ENCODE measurements at regions not wholly inside any gene's neighbourhood (a gene's known extent, or its start where the extent isn't known, plus 50 kb on each side); places are given as distances from the start of the nearest gene placed in this dataset.
A peak's percentile ranks its signal among the peaks of the same experiment; 100 is the strongest.
"Not testable (repeated sequence)": the region's sequence is repeated elsewhere in the genome, so short reads cannot be mapped to it uniquely, and the experiment has no call there.

GRCh38 chr17:43345515-43345914 is 53.3 kb upstream of the ARL4D start:
- H3K27ac ChIP-seq; DNase-seq (ENCODE audit: low read depth, low spot score); H3K36me3 ChIP-seq (ENCODE audit: insufficient read depth, low read length); H3K9me3 ChIP-seq (ENCODE audit: low read depth, low read length); H3K9ac ChIP-seq (ENCODE audit: insufficient read length); H3K4me3 ChIP-seq: not testable (repeated sequence)

GRCh38 chr17:43344685-43345084 is 54.1 kb upstream of the ARL4D start:
- DNase-seq (ENCODE audit: low read depth, low spot score), result no peak

GRCh38 chr17:43342589-43342890 is 56.3 kb upstream of the ARL4D start:
- Histone ChIP-seq H3K27ac (no peak overlapping the region), H3K9ac (ENCODE audit: insufficient read length) (no peak overlapping the region)

More at GRCh38 chr17:43344685-43345084, 54.1 kb upstream of the ARL4D start:
- Histone ChIP-seq H3K4me3 (no peak overlapping the region), H3K9me3 (ENCODE audit: low read depth, low read length) (0 out of 2 replicates have a peak, but pooled peaks cover 2% of the 10 kb centered on the region), H3K36me3 (ENCODE audit: insufficient read depth, low read length) (no peaks in the 10 kb centered on the region), H3K9ac (ENCODE audit: insufficient read length) (no peak overlapping the region), H3K27ac (no peak overlapping the region)
- TF ChIP-seq EZH2 (IDR thresholded peaks at IDR 0.05), result no peak
- no peak for TF ChIP-seq FOXP2 (optimal IDR thresholded peaks at IDR 0.05; ENCODE audit: control extremely low read depth, extremely low read length, insufficient read depth)
- TF ChIP-seq POLR2AphosphoS5 (IDR thresholded peaks at IDR 0.05; ENCODE audit: borderline replicate concordance, low read depth, low read length), result no peak

GRCh38 chr17:43341715-43342588 is 56.8 kb upstream of the ARL4D start:
- H3K9ac ChIP-seq (ENCODE audit: insufficient read length), result no peak overlapping the region
- H3K4me3 ChIP-seq, result no peak overlapping the region
- no peaks in the 10 kb centered on the region for H3K36me3 ChIP-seq (ENCODE audit: insufficient read depth, low read length)
- H3K9me3 ChIP-seq (ENCODE audit: low read depth, low read length), result no peaks in the 10 kb centered on the region
- TF ChIP-seq POLR2AphosphoS5 (IDR thresholded peaks at IDR 0.05; ENCODE audit: borderline replicate concordance, low read depth, low read length) (no peak), EZH2 (IDR thresholded peaks at IDR 0.05) (no peak), FOXP2 (optimal IDR thresholded peaks at IDR 0.05; ENCODE audit: control extremely low read depth, extremely low read length, insufficient read depth) (no peak)
- no peak overlapping the region for H3K27ac ChIP-seq
- DNase-seq (ENCODE audit: low read depth, low spot score), result no peak

More at GRCh38 chr17:43342589-43342890, 56.3 kb upstream of the ARL4D start:
- no peak for TF ChIP-seq POLR2AphosphoS5 (IDR thresholded peaks at IDR 0.05; ENCODE audit: borderline replicate concordance, low read depth, low read length)
- TF ChIP-seq FOXP2 (optimal IDR thresholded peaks at IDR 0.05; ENCODE audit: control extremely low read depth, extremely low read length, insufficient read depth), result no peak
- no peak for TF ChIP-seq EZH2 (IDR thresholded peaks at IDR 0.05)
- DNase-seq (ENCODE audit: low read depth, low spot score), result no peak
- Histone ChIP-seq H3K4me3 (no peak overlapping the region), H3K9me3 (ENCODE audit: low read depth, low read length) (no peaks in the 10 kb centered on the region), H3K36me3 (ENCODE audit: insufficient read depth, low read length) (no peaks in the 10 kb centered on the region)

GRCh38 chr17:43338886-43339516 is 59.8 kb upstream of the ARL4D start:
- TF ChIP-seq EZH2 (IDR thresholded peaks at IDR 0.05), result no peak
- no peak for TF ChIP-seq POLR2AphosphoS5 (IDR thresholded peaks at IDR 0.05; ENCODE audit: borderline replicate concordance, low read depth, low read length)
- no peak for TF ChIP-seq FOXP2 (optimal IDR thresholded peaks at IDR 0.05; ENCODE audit: control extremely low read depth, extremely low read length, insufficient read depth)
- Histone ChIP-seq H3K9ac (ENCODE audit: insufficient read length) (no peak overlapping the region), H3K36me3 (ENCODE audit: insufficient read depth, low read length) (no peaks in the 10 kb centered on the region), H3K9me3 (ENCODE audit: low read depth, low read length) (no peaks in the 10 kb centered on the region), H3K4me3 (no peak overlapping the region), H3K27ac (no peak overlapping the region)
- DNase-seq (ENCODE audit: low read depth, low spot score), result peak; percentile 14

- H3K4me3 ChIP-seq, result no peak overlapping the region
- no peaks in the 10 kb centered on the region for H3K36me3 ChIP-seq (ENCODE audit: insufficient read depth, low read length)
- H3K9me3 ChIP-seq (ENCODE audit: low read depth, low read length), result no peaks in the 10 kb centered on the region
- TF ChIP-seq FOXP2 (optimal IDR thresholded peaks at IDR 0.05; ENCODE audit: control extremely low read depth, extremely low read length, insufficient read depth) (no peak), EZH2 (IDR thresholded peaks at IDR 0.05) (no peak), POLR2AphosphoS5 (IDR thresholded peaks at IDR 0.05; ENCODE audit: borderline replicate concordance, low read depth, low read length) (no peak)
- H3K9ac ChIP-seq (ENCODE audit: insufficient read length), result no peak overlapping the region
- DNase-seq (ENCODE audit: low read depth, low spot score), result no peak
- no peak overlapping the region for H3K27ac ChIP-seq
Observed at GRCh38 chr17:43337684-43338428, 60.9 kb upstream of the ARL4D start.

GRCh38 chr17:43334738-43335402 is 63.9 kb upstream of the ARL4D start:
- TF ChIP-seq POLR2AphosphoS5 (IDR thresholded peaks at IDR 0.05; ENCODE audit: borderline replicate concordance, low read depth, low read length), result no peak
- TF ChIP-seq FOXP2 (optimal IDR thresholded peaks at IDR 0.05; ENCODE audit: control extremely low read depth, extremely low read length, insufficient read depth), result no peak
- TF ChIP-seq EZH2 (IDR thresholded peaks at IDR 0.05), result no peak
- no peaks in the 10 kb centered on the region for H3K36me3 ChIP-seq (ENCODE audit: insufficient read depth, low read length)
- H3K27ac ChIP-seq, result no peak overlapping the region
- no peak overlapping the region for H3K4me3 ChIP-seq
- no peaks in the 10 kb centered on the region for H3K9me3 ChIP-seq (ENCODE audit: low read depth, low read length)
- H3K9ac ChIP-seq (ENCODE audit: insufficient read length), result no peak overlapping the region
- no peak for DNase-seq (ENCODE audit: low read depth, low spot score)

GRCh38 chr17:43333433-43333943 is 65.3 kb upstream of the ARL4D start:
- no peak overlapping the region for H3K9ac ChIP-seq (ENCODE audit: insufficient read length)
- no peaks in the 10 kb centered on the region for H3K9me3 ChIP-seq (ENCODE audit: low read depth, low read length)
- no peak for DNase-seq (ENCODE audit: low read depth, low spot score)
- H3K4me3 ChIP-seq, result no peak overlapping the region
- H3K27ac ChIP-seq, result no peak overlapping the region
- H3K36me3 ChIP-seq (ENCODE audit: insufficient read depth, low read length), result no peaks in the 10 kb centered on the region
- TF ChIP-seq POLR2AphosphoS5 (IDR thresholded peaks at IDR 0.05; ENCODE audit: borderline replicate concordance, low read depth, low read length) (no peak), EZH2 (IDR thresholded peaks at IDR 0.05) (no peak), FOXP2 (optimal IDR thresholded peaks at IDR 0.05; ENCODE audit: control extremely low read depth, extremely low read length, insufficient read depth) (no peak)

Data from SK-N-MC (cell line).